Brain microvascular endothelial cell (primary cell): ENCODE measurements at regions not wholly inside any gene's neighbourhood (a gene's known extent, or its start where the extent isn't known, plus 50 kb on each side); places are given as distances from the start of the nearest gene placed in this dataset.

ENCODE experiments used
- DNase-seq: peaks from one replicate; pipeline ENCODE4 v3.0.0-alpha.2; 2020
- H3K27ac ChIP-seq: fragments of 250-450 bp; sonication (Bioruptor Pico); 2 replicates; pipeline ENCODE4 v1.5.1; 2020; ENCODE audit warnings: mild to moderate bottlenecking, moderate library complexity
- H3K27me3 ChIP-seq: fragments of 250-450 bp; sonication (Bioruptor Pico); replicated peaks from 2 replicates; pipeline ENCODE4 v1.5.1; 2020; ENCODE audit warnings: mild to moderate bottlenecking
- H3K36me3 ChIP-seq: fragments of 250-450 bp; sonication (Bioruptor Pico); replicated peaks from 2 replicates; pipeline ENCODE4 v1.5.1; 2020; ENCODE audit warnings: mild to moderate bottlenecking
- H3K4me3 ChIP-seq: 2 replicates; pipeline ENCODE4 v1.5.1; 2011; ENCODE audit warnings: low read depth, mild to moderate bottlenecking, control low read depth, low read length, moderate library complexity
- in situ Hi-C: cut with HindIII; loops from 2 replicates; pipeline ENCODE4 v1.10.0; 2017; ENCODE audit warnings: low sequenced_read_pairs, low pct_ligation_motif_present
- TF ChIP-seq, protein P1 (sequence below): IDR thresholded peaks from 2 replicates; pipeline ENCODE4 v1.5.1; 2011; ENCODE audit warnings: low read depth, mild to moderate bottlenecking, moderate library complexity, low read length, control low read depth, inconsistent platforms; ENCODE audit errors: missing control alignments

DNA sequence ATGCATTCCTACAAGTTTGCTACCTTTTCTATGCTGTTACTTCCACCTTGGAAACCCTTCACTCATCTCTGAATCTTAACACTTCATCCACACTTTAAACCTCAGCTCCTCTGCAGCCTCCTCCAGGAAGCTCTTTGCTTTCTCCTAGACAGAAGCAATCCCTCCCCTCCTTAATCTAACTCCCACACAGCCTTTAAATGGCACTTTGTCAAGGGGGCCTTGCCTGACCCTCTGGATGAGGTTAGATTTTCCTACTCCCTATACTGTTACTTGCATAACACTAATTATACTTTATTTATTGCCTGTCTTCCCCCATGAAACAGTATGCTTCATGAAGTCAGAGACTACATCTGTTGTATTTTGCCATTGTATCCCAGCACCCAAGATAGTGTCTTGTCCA, 394.6 kb downstream of the MED13L start:
- Histone ChIP-seq H3K36me3 (no peaks in the 10 kb centered on the region), H3K4me3 (no peak overlapping the region), H3K27ac (no peak overlapping the region), H3K27me3 (no peaks in the 10 kb centered on the region)
- no peak for DNase-seq
- in situ Hi-C loops: no loop called here
- TF ChIP-seq, protein P1, sequence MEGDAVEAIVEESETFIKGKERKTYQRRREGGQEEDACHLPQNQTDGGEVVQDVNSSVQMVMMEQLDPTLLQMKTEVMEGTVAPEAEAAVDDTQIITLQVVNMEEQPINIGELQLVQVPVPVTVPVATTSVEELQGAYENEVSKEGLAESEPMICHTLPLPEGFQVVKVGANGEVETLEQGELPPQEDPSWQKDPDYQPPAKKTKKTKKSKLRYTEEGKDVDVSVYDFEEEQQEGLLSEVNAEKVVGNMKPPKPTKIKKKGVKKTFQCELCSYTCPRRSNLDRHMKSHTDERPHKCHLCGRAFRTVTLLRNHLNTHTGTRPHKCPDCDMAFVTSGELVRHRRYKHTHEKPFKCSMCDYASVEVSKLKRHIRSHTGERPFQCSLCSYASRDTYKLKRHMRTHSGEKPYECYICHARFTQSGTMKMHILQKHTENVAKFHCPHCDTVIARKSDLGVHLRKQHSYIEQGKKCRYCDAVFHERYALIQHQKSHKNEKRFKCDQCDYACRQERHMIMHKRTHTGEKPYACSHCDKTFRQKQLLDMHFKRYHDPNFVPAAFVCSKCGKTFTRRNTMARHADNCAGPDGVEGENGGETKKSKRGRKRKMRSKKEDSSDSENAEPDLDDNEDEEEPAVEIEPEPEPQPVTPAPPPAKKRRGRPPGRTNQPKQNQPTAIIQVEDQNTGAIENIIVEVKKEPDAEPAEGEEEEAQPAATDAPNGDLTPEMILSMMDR: no peak

DNA sequence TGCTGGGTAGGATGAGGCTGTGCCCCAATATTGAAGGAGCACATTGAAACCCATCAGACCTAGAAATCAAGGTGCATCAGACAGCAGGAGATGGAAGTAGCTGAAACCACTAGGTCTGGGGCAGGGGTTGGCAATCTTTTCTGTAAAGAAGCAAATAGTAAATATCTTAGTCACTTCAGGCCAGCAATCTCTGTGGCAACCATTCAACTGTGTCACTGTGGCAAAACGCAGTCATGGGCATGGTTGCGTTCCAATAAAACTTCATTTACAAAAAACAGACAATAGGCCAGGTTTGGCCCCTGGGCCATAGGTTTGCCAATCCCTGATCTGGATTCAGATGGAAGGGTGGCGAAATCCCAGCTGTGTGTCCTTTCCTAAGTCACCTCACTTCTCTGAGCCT, 397.3 kb downstream of the MED13L start:
- TF ChIP-seq, protein P1: no peak
- DNase-seq: no peak
- in situ Hi-C loops: no loop called here
- Histone ChIP-seq H3K36me3 (no peaks in the 10 kb centered on the region), H3K4me3 (no peak overlapping the region), H3K27ac (no peak overlapping the region), H3K27me3 (no peaks in the 10 kb centered on the region)

DNA sequence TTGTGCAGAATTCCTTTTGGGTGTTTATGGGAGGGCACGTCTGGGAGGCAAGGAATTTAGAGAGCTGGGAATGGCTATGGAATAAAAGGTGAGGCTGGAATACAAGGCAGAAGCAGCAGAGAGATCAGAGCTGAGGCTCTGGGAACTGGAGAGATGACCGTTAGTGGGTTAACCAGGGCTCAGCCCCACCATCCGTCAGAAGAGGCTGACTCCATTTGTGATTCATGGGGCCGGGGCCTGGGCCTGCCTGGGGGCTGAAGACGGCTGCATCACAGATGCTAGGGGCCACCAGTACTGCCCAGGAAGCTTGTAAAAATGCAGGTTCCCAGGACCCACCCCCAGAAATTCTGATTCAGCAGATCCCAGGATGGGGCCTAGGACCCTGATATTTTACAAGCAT, 398.1 kb downstream of the MED13L start:
- TF ChIP-seq, protein P1: no peak
- DNase-seq: no peak
- in situ Hi-C loops: no loop called here
- Histone ChIP-seq H3K4me3 (no peak overlapping the region), H3K27ac (no peak overlapping the region), H3K27me3 (no peaks in the 10 kb centered on the region), H3K36me3 (no peaks in the 10 kb centered on the region)

DNA sequence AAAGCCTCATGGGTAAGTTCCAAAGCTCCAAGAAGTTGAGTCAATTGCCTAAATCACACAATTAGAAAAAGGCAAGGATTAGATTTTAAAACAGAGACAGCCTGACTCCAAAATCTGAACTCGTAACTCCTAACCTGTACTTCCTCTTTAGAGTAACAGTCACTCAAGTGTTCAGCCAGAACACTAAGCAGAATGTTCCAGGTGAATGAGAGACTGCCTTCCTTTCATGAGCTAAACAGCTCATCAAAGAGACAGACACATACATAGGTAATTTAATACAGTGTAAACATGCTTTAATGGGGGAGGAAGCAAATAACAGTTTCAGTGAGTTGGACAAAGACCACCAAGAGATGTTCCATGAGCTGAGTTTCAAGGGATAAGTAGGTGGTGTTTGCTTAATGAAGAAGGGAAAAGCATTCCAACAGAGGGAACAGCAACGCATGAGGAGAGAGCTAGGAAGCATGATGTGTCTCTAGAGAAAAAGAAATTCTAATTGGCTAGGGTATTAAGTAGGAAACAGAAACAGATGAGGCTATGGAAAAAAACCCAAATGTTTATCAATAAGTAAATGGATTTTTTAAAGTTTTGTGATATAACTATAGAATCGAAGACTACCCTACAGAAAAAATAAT, 403.9 kb downstream of the MED13L start:
- in situ Hi-C loops: no loop called here
- DNase-seq: no peak
- TF ChIP-seq, protein P1: no peak
- H3K27ac ChIP-seq: no peak overlapping the region
- H3K36me3 ChIP-seq: no peaks in the 10 kb centered on the region
- H3K4me3 ChIP-seq: no peak overlapping the region
- H3K27me3 ChIP-seq: no peaks in the 10 kb centered on the region

DNA sequence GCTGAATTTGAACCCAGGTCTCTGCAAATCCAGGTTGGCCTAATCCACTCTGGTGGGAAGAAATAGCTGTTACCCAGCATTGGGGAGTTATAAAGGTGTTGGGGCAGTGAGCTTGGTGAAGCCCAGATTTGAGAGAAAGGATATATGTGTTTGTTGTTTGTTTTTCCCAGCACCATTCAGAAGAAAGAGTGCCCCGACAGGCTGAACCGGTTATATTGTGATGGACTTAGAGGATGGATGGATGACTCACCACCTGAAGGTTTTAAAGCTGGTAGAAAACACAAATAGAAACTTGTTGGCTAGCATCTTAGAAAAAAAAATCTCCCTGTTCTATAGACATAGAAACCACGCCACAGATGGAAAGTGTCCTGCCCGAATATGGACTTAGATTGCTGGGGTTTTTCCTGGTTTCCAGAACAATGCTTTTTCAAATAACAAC, 404.6 kb downstream of the MED13L start:
- DNase-seq: no peak
- TF ChIP-seq, protein P1: no peak
- no peak overlapping the region for H3K27ac ChIP-seq
- H3K4me3 ChIP-seq: no peak overlapping the region
- H3K27me3 ChIP-seq: no peaks in the 10 kb centered on the region
- H3K36me3 ChIP-seq: no peaks in the 10 kb centered on the region
- in situ Hi-C loops: no loop called here

DNA sequence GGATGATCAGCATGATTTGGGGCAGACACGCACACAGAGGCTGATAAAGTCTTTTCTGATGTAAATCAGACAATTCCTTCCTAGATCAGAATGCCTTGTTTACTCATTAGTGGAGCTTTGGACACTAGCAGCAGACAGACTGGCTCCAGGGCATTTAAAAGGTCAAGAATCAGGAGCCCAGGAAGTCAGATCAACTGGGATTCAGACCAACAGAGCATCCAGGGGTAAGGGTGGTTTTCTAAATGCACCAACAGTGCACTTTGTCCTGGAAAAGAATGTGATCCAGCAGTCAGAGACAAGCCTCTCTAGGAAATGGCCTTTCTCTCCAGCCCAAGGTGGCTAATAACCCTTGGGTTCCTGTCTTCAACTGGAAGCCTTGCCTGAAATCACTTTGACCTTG, 405.3 kb downstream of the MED13L start:
- H3K27me3 ChIP-seq: no peaks in the 10 kb centered on the region
- in situ Hi-C loops: no loop called here
- TF ChIP-seq, protein P1: no peak
- no peaks in the 10 kb centered on the region for H3K36me3 ChIP-seq
- H3K27ac ChIP-seq: no peak overlapping the region
- H3K4me3 ChIP-seq: no peak overlapping the region
- DNase-seq: no peak
